GM21515 (cell line): ENCODE measurements at regions not wholly inside any gene's neighbourhood (a gene's known extent, or its start where the extent isn't known, plus 50 kb on each side); places are given as distances from the start of the nearest gene placed in this dataset.
"Not testable (repeated sequence)": the region's sequence is repeated elsewhere in the genome, so short reads cannot be mapped to it uniquely, and the experiment has no call there.

ENCODE experiments used
- ATAC-seq: cut with Tn5 transposase; IDR thresholded peaks from one replicate; pipeline ENCODE4 v1.9.1; 2021; ENCODE audit not compliant: unreplicated experiment

DNA sequence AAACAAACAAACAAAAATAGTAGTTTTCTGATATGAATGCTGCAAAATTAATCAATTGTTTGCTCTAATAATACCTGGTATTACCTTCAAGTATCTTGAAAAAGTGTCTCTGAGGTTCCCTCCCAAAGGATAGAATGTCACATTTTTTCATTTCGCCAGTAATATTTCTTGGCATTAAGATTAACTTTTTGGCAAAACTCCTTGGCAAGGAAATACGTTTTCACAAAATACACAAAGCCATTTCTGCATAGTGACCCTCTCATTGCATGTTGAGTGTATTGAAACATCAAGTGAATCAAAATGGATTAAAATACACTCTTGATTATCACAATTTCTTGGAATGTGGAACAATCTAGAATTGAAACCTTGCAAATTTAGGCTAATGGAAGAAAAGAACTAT, 230.5 kb downstream of the ATPSCKMT start:
- ATAC-seq = no peak

DNA sequence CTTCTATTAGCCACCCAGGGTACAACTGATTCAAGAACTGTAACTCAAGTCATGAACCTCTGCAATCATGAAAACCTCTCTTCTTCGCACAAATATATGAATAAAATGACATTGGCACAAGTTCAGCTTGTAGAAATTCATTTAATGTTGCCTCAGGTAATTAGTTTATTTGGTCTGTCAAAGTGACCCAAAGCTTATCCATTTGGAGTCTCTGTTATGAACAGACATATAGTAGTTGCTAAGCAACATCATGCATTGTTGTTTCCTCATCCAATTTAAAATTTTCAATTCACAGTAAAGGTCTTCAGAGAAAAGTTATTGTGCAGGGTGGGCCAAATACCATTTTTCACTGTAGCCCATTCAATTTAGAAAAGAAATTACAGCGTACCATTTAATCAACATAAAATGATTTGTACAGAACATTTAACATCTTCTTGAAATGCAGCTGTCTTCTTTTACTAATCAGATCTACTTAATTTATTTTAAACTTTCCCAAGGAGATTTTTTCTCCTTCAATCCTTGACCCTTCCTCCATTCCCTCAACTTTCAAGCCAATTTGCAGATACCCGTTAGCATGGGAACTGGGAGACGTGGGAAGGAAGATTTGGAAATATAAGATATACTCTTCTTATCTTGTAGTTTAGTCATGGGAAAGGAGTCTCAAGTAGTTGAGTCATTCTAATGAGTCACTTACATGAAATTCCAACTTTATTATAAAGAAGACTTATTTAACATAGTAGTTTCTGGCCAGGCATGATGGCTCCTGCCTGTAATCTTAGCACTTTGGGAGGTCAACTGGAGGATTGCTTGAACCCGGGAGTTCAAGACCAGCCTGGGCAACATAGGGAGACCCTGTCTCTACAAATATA, 231.3 kb downstream of the ATPSCKMT start:
- no peak for ATAC-seq

- no peak for ATAC-seq
Measured at GRCh38 chr5:10017786-10018185, 231.9 kb downstream of the ATPSCKMT start.

DNA sequence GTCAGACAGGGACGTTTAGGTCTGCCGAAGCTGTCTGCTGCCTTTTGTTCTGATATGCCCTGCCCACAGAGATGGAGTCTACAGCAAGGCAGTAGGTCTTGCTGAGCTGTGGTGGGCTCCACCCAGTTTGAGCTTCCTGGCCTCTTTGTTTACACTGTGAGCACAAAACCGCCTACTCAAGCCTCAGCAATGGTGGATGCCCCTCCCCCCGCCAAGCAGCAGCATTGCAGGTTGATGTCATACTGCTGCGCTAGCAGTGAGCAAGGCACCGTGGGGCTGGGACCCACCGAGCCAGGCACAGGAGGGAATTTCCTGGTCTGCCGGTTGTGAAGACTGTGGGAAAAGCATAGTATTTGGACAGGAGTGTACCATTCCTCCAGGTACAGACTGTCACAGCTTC, 233.1 kb downstream of the ATPSCKMT start:
- not testable (repeated sequence) for ATAC-seq

DNA sequence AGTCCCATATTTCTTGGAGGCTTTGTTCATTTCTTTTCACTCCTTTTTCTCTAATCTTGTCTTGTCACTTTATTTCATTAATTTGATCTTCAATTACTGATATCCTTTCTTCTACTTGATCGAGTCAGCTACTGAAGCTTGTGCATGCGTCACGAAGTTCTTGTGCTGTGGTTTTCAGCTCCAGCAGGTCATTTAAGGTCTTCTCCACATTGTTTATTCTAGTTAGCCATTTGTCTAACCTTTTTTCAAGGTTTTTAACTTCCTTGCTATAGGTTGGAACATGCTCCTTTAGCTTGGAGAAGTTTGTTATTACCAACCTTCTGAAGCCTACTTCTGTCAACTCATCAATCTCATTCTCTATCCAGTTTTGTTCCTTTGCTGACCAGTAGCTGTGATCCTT, 234.0 kb downstream of the ATPSCKMT start:
- ATAC-seq = not testable (repeated sequence)

- ATAC-seq = no peak
Measured at GRCh38 chr5:10009802-10010201, 239.9 kb downstream of the ATPSCKMT start.

DNA sequence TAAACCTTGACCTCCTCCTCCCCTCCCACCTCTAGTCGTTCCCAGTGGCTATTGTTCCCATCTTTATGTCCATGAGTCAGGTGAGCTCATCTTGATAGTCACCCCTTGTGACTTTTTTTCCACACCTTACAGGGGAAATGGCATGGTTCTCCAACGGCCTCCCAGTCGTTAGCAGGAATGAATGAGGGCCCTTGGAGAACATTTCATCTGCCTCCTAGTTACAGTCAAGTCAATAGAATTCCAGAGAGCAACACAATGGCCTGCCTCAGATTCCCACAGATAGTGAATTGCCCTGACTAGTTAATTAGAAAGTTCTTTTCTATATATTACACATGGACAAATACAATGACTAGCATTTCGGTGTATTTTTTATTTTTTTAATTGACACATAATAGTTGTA, 262.6 kb downstream of the ATPSCKMT start:
- no peak for ATAC-seq

- no peak for ATAC-seq
Measured at GRCh38 chr5:9977070-9977469, 272.6 kb downstream of the ATPSCKMT start.

DNA sequence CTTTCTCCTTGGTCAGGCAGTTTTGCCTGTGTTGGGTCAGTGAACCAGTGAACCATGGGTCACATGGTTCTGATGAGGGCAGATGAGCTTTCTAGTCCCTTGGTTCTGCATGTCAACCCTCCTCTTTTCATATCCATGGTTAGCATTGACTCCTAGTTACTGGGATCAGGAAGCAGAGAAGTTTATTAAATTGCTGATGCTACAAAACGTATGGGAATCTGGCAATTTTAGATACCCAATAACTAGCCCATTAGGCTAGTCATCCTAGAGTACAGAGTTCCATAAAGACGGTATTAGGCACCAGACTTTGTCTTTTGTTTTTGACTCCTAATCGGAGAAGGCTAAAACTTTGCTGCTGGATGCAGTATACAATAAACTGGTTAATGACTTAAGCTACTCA, 273.1 kb downstream of the ATPSCKMT start:
- no peak for ATAC-seq

DNA sequence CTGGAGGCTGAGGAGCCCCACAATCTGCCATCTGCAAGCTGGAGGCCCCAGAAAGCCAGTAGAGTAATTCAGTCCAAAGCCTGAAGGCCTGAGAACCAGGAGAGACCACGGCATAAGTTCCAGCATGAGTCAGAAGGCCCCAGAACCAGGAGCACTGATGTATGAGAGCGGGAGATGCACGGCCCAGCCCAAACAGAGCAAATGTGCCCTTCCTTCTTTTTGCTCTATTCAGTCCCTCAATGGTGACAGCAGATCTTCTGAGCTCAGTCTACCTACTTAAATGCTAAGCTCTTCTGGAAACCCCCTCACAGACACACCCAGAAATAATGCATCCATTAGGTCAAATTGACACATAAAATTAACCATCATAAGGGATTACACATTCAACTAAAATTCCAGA, 277.6 kb downstream of the ATPSCKMT start:
- ATAC-seq = no peak

- no peak for ATAC-seq
Measured at GRCh38 chr5:9971301-9971700, 278.4 kb downstream of the ATPSCKMT start.

- ATAC-seq = no peak
Measured at GRCh38 chr5:9958914-9959313, 290.8 kb downstream of the ATPSCKMT start.

GRCh38 chr5:9957214-9957613, 292.5 kb downstream of the ATPSCKMT start:
- ATAC-seq = no peak

- no peak for ATAC-seq
Measured at GRCh38 chr5:9956725-9957124, 293.0 kb downstream of the ATPSCKMT start.

GRCh38 chr5:9955586-9955985, 294.1 kb downstream of the ATPSCKMT start:
- no peak for ATAC-seq

GRCh38 chr5:9954869-9955268, 294.8 kb downstream of the ATPSCKMT start:
- ATAC-seq = no peak

- ATAC-seq = no peak
Measured at GRCh38 chr5:9953691-9954090, 296.0 kb downstream of the ATPSCKMT start.

DNA sequence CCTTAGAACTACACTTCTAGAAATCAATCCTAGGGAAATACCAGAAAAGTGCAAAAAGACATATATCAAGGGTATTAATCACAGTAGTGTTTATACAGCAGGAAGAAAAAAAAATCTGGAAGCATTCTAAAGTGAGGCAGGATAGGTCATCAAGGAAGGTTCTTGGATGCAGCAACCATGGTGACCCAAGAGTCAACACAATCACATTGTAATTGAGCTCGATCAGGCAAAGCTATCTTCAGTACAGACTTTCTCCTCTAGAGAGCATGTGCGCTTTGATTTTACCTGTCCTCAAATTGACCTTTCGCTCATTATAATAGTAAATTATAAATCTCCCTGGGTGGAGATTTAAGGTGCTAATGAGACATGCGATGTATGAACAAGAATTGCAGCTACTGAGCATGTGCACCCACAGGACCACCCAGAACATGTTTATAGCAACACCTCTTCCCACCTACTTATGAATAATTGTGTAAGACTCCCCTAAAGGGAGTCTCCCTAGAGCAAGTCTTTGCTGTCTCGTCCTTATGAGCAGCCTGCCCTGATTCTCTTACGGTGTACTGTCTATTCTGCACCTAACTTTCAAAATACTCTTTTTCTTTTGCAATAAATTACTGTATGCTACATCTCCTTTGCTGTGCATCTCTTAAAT, 297.7 kb downstream of the ATPSCKMT start:
- ATAC-seq = no peak

DNA sequence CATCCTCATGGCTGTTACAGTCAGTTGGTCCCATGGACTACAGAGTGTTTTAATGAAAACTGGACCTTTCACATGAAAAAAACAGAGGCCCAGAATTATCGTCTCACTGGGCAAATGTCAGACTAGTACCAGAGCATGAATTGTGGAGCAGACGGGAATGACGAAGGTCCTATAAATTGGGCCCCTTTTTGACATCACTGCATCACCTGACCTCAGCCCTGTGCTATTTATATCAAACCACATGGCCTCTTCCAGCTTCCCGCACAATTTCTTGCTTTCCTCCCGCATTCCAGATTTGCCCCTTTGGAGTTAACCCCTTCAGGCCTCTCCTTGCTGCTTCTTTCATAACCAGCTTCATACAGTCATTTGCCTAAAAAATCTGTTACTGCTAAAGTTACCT, 301.7 kb downstream of the ATPSCKMT start:
- ATAC-seq = no peak

DNA sequence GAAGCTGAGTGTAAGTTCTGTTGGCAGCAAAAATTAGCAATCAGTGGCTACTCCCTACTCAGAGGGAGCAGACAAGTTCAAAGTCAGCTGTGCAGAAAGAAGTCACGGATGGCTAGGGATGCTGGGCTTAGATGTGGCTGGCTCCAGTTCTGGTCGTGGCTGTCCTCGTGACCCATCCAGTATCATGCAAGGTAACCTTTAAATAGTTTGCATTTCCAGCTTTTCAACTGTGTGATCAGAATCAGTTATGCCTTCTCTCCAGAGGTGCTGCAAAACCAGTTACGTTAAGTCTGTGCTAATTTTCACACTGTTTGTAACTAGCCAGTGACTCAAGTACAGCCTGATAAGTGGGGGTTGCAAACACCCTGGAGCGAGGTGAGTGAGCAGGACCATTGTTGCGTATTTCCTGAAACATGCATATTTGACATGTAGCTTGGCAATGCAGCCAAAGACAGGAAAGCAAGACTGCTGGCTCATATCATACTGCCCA, 302.4 kb downstream of the ATPSCKMT start:
- ATAC-seq = no peak

GRCh38 chr5:9932770-9933169, 302.6 kb upstream of the TAS2R1 start:
- ATAC-seq = no peak

GRCh38 chr5:9930156-9930555, 300.0 kb upstream of the TAS2R1 start:
- ATAC-seq = no peak
